ENCODE measurements at regions not wholly inside any gene's neighbourhood (a gene's known extent, or its start where the extent isn't known, plus 50 kb on each side); places are given as distances from the start of the nearest gene placed in this dataset.

GRCh38 chr12:114302606-114303315 lies 103.2 kb downstream of the TBX5 start:
- DNase-seq (ENCODE audit: low read depth) = no peak

DNA sequence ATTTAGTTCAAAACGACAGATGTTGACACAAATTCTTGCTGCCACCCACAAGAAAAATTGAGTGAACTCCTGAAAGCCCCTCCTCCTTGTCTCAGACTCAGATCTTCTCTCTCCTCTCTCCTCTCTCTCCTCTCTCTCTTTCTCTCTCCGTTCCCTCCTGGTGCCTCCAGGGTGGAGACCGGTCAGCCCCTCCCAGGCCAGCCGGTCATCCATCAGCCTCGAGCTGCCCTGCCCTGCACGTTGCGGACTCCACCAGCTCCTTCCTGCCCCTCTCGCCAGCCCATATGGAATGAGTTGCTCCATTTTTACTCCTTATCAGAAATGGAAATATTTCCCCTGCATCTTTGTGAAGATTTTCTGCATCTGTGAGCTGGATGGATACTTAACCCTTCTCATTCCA lies 103.8 kb downstream of the TBX5 start:
- DNase-seq (ENCODE audit: low read depth) = no peak

GRCh38 chr12:114294303-114294685 lies 111.7 kb downstream of the TBX5 start:
- DNase-seq (ENCODE audit: low read depth) = no peak

- no peak for DNase-seq (ENCODE audit: low read depth)
Observed at GRCh38 chr12:114293571-114294302, 112.2 kb downstream of the TBX5 start.

DNA sequence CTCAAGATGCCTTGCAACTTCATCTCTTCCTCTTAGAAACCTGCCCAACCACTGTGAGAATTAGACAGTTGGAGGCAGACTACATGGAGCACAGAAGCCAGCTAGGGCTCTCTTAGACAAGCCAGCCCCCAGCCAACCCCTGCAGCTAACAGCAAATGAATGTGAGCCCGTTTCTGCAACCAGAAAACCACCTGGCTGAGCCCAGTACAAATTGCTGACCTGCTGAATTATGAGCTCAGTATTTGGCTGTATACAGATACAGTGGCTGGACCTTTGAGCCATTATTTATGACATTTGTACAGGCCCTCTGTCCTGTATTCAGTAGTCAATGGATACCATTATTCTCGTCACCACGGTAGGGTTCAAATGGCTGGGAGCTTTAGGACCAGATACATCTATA lies 112.9 kb downstream of the TBX5 start:
- no peak for DNase-seq (ENCODE audit: low read depth)

- no peak for DNase-seq (ENCODE audit: low read depth)
Observed at GRCh38 chr12:114291389-114292060, 114.4 kb downstream of the TBX5 start.

DNA sequence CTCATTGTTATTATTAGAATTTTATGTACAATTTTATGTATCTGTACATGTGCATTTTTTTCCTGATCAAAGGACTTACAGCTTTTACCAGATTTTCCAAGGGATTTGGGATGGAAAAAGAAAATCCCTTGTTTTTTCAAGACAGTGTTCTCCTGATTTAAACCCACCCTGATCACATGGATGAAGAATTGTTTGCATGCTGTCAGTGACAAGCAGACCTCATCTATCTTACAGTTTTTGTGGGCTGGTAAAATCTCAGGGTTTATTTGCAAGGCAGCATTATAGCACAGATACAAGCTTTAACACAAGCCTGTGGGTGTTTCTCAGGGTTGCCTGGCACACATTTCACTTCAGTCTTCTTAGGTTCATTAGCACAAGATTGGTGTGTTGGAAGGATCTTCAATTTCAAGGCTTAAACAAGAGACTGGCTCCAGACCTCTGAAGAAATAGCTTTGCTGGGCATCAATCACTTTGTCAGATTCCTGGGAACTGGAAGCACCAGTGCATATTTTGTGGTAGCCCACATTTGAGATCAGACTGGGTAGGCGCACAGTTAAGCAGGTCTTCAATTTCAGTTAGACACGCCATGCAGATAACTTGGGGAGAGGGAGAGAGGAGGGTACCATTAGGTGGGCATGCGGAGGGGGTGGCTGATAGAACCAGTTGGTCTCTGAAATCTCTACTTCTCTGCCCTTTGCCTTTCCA lies 118.0 kb downstream of the TBX5 start:
- DNase-seq (ENCODE audit: low read depth) = peak; percentile 9

DNA sequence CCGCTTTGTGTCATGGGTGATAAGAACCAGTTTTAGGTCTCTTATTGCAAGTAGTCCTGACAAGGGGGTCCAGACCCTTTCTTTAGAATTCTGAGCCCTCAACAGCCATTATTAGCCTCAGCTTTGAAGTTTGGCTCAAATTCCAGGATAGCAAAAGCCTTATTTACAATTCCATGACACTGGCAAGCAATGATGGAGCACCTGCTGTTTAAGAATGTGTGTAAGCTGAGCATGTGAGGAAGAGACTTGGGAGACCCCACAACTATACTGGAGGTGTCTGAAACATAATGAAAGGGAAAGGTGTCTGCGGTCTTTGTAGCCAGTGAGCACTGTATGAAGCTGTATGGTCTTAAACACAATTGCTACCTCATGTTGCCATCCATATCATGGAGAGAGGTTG lies 119.8 kb downstream of the TBX5 start:
- DNase-seq (ENCODE audit: low read depth) = no peak

GRCh38 chr12:114285554-114285953 lies 120.4 kb downstream of the TBX5 start:
- DNase-seq (ENCODE audit: low read depth) = no peak

DNA sequence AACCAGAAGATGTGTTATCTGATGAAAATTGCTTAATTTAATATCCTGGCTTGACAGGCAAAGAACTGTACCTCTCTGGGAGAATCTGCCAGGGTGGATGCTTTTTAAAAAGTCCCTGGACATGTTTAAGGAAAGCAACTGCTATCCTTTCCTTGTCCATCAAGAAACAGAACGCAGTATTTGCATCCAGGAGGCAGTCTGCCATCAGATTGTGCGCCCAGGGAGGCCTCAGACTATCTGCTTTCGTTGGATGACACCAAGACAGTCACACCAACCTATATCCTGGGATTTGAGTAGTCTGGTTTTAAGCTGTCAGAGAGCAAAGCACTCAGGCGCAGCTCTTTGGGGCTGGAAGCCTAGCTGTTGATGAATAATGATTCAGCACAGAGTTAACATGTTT lies 121.9 kb downstream of the TBX5 start:
- DNase-seq (ENCODE audit: low read depth) = no peak

- DNase-seq (ENCODE audit: low read depth) = no peak
Observed at GRCh38 chr12:114275932-114276785, 129.8 kb downstream of the TBX5 start.

DNA sequence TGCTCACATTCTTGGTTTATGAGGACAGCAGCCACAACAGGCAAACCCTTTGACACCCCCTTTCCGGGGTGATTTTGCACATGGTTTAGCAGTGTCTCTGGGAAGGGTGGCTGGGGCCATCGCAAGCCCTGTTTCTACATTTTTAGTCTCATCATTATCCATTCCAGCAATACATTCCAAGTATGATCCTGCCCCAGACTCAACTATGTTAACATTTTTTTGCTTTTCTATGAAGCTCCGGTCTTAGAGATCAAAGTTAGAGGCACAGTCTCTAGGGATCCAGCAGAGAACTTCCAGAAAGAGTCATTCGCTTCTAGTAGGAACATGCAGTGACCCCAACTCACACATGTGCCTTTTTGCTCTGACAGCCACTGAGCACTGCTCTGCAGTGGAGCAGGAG lies 130.9 kb downstream of the TBX5 start:
- DNase-seq (ENCODE audit: low read depth) = no peak

GRCh38 chr12:114274131-114274530 lies 131.8 kb downstream of the TBX5 start:
- DNase-seq (ENCODE audit: low read depth) = no peak

DNA sequence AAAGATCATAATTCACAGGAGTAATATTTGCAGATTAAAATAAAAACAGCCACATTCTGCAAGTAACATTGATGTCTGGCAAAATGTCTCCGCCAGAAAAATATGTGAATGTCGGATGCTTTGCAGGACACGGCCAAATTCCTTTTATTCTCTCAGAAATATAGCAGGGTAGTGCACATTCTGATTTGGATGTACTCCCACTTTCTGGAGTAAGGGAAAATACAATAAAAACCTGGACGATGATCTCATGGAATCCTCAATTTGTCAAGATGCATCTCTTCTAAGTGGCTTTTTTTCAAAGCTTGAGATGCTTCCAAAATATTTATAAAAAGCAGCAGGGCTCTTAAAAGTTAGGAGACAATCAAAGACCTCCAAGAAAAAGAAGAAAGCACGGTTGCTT lies 133.3 kb downstream of the TBX5 start:
- DNase-seq (ENCODE audit: low read depth) = no peak

DNA sequence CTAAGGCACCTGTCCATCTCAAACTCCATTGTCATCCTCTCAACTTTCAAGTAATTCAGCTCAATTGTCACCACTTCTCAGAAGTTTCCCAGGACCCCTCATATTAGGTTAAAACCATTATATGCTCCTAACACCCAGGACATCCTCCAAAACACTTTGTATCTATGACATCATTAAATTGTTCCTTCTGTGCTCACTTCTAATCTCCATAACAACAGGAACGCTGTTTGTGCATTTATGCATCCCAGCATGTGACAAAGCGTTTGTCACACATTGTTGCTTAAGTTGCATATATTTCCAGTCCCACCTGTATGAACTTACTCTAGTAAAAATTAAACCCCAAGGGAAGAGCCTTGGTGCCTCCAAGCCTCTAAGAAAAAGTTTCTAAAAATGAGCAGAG lies 133.9 kb downstream of the TBX5 start:
- DNase-seq (ENCODE audit: low read depth) = no peak

GRCh38 chr12:114269153-114269552 lies 136.8 kb downstream of the TBX5 start:
- DNase-seq (ENCODE audit: low read depth) = no peak

DNA sequence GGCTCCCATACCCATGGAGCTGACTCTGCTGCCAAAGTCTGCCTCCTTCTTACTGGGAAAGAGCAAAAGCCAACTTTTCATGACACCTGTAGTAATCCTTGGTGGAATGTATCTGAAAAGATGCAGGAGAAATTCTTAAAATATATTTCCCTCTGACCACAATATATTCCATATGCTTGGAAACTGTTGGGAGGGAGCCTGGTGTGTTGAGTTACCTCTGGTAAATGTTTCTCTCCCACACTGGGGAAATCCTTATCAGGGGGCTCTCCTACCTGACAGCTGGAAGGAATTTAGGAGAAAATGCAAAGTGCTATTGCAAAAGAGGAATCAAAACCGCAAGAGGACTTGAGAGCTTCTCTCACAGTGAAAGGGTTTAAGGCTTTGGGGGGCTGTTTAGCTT lies 139.4 kb downstream of the TBX5 start:
- DNase-seq (ENCODE audit: low read depth) = no peak

GRCh38 chr12:114265036-114265435 lies 140.9 kb downstream of the TBX5 start:
- DNase-seq (ENCODE audit: low read depth) = no peak

- no peak for DNase-seq (ENCODE audit: low read depth)
Observed at GRCh38 chr12:114263056-114263805, 142.7 kb downstream of the TBX5 start.

GRCh38 chr12:114257687-114258086 lies 148.3 kb downstream of the TBX5 start:
- DNase-seq (ENCODE audit: low read depth) = no peak

GRCh38 chr12:114254998-114255397 lies 150.9 kb downstream of the TBX5 start:
- DNase-seq (ENCODE audit: low read depth) = no peak

Measured in M059J (cell line).